ENCODE measurements at regions not wholly inside any gene's neighbourhood (a gene's known extent, or its start where the extent isn't known, plus 50 kb on each side); places are given as distances from the start of the nearest gene placed in this dataset.
"Not testable (repeated sequence)": the region's sequence is repeated elsewhere in the genome, so short reads cannot be mapped to it uniquely, and the experiment has no call there.

DNA sequence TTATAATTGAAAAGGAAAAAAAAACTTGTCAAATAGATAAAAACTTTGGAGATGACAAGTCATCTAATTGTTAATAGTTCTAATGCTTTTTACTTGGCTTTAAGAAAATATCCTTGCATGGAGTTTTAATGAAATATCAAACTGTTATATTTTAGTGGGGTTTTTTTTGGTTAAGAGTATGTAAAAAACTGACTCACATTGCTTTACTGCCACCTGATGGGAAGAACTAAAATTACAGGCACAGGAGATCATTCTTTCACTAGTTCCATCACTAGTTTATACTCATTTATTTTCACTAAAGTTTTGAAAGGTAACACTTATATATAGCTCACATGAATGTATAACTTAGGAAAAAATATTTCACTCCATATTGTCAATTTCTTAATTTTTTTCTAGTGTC is 309.1 kb downstream of the LMBRD1 start:
- DNase-seq (ENCODE audit: low spot score) = no peak

DNA sequence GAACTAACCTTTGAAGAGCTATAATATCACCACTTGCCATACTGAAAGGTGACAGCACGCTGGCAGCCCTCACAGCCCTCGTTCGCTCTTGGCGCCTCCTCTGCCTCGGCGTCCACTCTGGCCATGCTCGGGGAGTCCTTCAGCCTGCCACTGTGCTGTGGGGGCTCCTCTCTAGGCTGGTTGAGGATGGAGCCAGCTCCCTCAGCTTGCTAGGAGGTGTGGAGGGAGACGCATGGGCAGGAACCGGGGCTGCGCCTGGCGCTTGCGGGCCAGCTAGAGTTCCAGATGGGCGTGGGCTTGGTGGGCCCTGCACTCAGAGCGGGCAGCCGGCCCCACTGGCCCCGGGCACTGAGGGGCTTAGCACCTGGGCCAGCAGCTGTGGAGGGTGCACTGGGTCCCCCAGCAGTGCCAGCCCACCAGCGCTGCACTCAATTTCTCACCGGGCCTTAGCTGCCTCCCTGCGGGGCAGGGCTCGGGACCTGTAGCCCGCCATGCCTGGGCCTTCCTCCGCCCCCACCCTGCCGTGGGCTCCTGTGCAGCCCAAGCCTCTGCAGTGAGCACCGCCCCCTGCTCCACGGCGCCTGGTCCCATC is 329.7 kb downstream of the LMBRD1 start:
- no peak for DNase-seq (ENCODE audit: low spot score)

DNA sequence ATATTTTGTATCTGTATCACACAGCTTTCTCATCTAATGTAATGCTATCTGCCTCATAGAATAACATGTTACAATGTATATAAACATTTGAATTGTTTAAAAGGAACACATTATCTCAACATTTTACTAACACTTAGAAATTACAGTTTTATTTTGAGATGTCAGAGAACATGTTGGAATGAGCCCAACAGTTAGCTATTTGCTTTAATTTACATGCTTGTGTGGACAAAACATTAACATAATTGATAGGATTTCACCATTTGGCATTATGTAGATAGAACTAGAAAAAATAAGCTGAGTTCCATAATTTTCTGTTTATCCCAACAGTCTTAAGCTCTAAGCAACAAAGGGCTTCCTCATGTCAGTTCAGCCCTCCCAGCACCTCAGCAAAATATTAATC is 330.9 kb downstream of the LMBRD1 start:
- no peak for DNase-seq (ENCODE audit: low spot score)

DNA sequence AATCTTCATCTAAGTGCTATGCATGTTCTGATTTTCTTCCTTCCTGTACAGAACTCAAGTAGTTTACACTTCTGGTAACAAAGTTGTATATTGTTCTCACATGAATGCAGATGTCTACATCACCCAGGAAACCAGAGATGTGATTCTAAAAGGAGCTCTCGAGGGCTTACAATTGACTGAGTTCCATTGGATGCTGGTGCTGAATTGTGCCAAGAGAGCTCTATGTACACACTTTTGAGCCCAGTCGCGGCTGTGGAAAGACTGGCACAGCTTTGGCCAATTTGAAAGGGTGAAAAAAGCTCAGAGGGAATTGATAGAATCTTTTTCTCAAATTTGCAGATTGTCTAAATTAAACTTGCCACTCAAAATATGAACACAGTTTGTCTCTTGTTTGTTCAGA is 340.7 kb downstream of the LMBRD1 start:
- peak; percentile 56 for DNase-seq (ENCODE audit: low spot score)

DNA sequence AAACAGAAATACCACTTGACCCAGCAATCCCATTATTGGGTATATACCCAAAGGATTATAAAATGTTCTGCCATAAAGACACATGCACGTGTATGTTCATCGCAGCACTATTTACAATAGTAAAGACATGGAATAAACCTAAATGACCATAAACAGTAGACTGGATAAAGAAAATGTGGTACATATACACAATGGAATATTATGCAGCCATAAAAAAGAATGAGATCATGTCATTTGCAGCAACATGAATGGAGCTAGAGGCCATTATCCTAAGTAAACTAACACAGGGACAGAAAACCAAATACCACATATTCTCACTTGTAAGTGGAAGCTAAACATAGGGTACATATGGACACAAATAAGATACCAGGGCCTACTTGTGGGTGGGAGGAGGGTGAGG is 342.2 kb downstream of the LMBRD1 start:
- DNase-seq (ENCODE audit: low spot score) = not testable (repeated sequence)

DNA sequence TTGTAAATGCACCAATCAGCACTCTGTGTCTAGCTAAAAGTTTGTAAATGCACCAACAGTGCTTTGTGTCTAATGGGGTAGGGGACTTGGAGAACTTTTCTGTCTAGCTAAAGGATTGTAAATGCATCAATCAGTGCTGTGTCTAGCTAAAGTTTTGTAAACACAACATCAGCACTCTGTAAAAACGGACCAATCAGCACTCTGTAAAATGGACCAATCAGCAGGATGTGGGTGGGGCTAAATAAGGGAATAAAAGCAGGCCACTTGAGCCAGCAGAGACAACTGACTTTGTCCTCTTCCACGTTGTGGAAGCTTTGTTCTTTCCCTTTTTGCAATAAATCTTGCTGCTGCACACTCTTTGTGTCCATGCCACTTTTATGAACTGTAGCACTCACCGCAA is 346.3 kb downstream of the LMBRD1 start:
- DNase-seq (ENCODE audit: low spot score) = not testable (repeated sequence)

DNA sequence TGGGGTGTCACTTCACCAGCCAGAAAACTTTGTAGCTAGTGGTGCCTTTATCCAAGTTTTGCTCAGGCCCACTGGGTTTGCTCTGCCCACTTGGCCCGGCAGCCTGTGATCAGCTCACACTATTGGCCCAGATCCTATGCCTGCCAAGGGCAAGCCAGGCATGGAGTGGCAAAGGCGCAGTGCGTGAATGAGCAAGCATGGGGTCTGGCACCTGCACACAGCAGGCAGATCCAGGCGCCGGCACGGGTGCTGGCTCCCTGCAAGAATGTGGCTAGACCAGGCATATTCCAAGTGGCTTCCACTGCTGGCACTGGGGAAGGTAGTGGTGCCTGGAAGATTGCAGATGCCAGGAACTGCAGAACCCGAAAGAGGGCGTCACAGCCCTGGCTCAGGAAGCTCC is 346.9 kb downstream of the LMBRD1 start:
- DNase-seq (ENCODE audit: low spot score) = no peak

Data from pons (tissue), 1 donor.